Activated CD4-positive, alpha-beta T cell treated with anti-CD3 and anti-CD28 coated beads, Interleukin-2, Interleukin-6, amounts not matched to agents 100 ng/mL and 50 ng/mL, durations not matched to agents 16 hours and 8 hours (primary cell): ENCODE measurements at regions not wholly inside any gene's neighbourhood (a gene's known extent, or its start where the extent isn't known, plus 50 kb on each side); places are given as distances from the start of the nearest gene placed in this dataset.

Experiments
- DNase-seq: peaks from one replicate; pipeline ENCODE4 v3.0.0-alpha.2; 2020

GRCh38 chr15:97053635-97054034 lies 723.1 kb downstream of the NR2F2 start:
- no peak for DNase-seq

DNA sequence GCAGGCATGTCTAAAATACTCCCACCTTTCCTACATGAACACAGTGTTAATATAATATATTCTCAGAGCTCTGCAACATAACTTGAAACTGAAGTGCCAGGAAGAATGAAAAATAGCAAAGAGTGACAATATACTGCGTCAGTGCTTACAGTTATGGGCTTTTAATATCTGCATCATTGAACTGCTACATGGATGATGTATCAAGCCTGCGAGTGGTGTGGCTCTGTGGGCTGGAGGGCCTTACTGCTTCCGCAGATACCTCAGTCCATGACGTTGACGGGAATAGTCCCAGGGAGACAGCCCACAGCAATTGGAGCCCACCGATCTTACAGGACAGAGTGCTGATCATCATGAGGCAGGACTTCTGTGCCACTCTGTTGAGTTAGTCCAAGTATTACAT lies 727.0 kb downstream of the NR2F2 start:
- no peak for DNase-seq

GRCh38 chr15:97059281-97059680 lies 728.8 kb downstream of the NR2F2 start:
- DNase-seq: no peak

DNA sequence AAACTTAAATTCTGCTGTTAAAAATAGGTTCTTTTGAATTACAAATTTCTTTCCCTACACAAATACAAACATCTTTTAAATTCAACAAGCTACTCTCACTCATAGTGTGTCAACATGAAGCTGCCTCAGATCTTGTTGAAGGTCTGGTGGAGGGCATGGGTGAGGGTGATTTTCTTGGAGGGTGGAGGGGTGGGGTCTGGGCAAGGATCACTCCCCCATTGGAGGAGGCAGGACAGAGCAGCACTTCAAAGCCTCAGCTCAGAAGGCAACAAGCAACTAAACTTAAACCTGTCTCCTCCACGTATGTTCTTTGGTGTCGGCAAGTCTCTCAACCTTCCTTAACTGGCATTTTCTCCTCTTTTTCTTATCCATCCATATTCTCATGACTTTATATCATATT lies 730.9 kb downstream of the NR2F2 start:
- DNase-seq: no peak

DNA sequence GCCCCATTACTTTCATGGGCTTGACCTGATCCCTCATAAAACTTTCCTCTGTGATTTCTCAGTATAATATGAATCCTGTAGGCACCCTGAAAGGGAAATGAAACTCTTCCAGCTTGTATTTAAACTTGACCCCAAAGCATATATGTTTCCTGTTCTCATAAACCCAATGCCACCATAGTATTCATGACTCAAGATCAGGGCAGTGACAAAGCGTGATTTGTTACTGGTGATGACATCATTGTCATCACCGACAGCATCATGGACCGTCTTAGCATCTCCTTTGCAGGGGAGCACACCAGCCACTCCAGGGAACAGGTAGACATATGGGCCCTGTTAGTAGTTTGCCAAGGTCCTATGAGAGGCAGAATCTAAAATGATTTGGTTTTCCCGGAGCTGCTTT lies 741.2 kb downstream of the NR2F2 start:
- DNase-seq: no peak

DNA sequence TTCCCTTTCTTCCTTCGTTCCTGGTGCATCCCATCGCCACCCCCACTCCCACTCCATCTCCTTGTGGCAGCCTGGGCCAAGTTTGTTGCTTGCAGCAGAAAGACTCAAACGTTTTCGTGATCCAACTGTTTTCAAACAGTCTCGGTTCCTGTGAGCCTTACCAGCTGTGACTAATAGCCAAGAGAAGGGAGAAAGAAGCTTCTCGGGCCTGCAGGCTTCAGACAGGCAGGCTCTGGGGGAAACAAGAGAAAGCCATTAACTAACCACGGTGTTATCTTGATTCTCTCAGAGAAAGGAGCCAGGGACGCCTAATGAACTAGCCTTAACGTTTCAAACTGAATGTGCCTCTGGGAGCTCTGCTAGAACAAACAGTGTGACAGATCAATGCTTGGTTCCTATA lies 742.0 kb downstream of the NR2F2 start:
- no peak for DNase-seq

DNA sequence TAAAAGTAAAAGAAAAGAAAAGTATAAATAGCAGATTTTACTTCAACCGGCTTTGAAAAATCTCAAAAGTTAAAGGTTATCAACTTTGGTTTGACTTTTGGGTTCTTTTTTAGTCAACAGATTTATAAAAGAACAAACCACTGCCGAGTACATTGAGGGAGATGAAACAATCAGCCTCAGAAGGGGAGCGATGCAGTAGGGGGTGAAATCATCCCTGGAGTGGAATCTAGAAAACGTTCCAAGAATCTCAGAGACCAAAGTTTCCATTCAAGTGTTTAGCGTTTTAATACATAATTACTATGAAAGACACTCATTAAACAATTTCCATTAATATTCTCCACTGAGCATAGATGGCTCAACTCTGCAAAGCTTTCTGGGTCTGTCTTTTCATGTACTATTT lies 745.5 kb downstream of the NR2F2 start:
- no peak for DNase-seq

- DNase-seq: no peak
Observed at GRCh38 chr15:97077975-97078374, 747.5 kb downstream of the NR2F2 start.

DNA sequence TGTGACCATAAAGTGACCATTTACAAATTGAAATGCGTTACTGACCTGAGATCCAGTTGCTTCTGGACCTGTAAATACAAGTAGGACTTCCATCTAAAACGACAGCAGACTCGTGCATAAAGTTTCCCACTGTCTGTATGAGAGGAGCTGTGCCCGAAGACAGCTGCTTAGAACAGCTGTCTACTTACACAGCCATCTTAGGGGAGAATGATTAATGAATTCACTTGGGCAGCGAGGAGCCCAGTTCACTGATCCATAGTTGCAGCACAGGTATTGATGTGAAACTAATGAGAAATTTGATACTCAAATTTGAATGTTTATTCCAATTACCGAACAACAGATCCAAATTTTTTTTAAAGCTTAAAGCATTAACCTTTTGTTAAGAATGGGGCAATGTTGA lies 748.1 kb downstream of the NR2F2 start:
- DNase-seq: no peak

- no peak for DNase-seq
Observed at GRCh38 chr15:97081666-97082226, 751.2 kb downstream of the NR2F2 start.

GRCh38 chr15:97082830-97083229 lies 752.3 kb downstream of the NR2F2 start:
- no peak for DNase-seq

- no peak for DNase-seq
Observed at GRCh38 chr15:97084650-97085049, 754.1 kb downstream of the NR2F2 start.

DNA sequence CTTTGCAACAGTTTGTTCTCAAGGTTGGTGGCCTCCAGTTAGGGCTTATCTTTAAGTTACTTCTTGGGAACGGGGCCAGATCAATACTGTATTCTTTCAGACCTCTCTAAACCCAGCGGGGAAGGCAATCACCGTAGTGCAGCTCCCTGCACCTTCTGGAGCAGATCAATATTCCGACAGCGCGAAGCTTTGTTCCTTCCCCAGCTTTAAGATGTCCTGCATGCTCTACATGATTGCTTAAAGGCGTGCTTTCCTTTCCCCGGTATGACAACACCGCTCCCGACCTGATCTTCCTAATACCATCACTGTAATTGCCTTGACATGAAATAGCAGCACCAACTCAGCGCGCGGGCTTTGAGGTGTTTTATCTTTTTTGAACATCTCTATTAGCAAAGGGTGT lies 755.2 kb downstream of the NR2F2 start:
- no peak for DNase-seq

DNA sequence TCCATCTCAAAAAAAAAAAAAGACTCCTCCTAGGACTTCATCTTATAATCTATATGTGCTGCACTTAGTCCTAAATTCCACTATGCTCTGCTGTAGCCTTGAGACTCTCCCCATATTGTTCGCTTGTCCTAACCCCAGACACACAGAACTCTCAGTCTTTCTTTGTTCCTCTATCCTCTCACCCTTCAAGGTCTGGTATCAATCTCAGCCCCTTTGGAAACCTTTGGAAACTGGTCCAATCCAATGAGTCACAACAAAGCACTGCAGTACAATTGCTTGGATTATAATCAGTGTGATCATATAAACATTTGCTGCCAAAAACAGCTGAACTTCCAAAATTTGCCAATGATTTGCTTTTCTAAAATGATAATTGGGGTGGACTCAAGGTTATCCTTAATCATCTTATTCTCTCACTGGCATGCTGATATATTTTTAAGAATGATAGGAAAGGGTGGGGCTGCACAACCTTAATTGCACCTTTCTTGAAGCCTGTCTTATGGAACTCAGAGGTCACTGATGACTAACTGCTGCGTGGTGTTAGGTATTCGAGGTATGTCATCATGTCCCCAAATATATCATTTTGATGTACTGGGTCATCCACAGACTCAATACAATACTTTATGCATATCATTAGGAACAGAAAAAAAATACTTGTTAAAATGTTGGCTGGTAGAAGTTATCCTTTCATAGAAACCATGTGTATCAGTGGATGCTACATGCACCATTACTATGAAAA lies 756.7 kb downstream of the NR2F2 start:
- no peak for DNase-seq

DNA sequence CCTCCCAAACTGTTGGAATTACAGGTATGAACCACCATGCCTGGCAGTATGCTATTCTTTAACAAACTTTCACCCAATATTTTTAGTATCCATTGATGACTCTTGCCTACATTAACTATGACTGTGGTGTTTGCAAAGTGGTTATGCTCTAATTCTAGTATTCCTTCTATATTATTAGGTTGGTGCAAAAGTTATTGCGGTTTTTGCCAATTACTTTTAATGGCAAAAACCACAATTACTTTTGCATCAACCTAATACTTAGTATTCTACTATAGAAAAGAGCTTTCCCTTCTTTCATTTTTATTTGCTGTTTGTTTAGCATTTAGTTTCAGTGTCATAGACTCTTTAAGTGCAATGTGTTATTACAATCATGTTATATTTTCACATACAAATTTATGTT lies 760.6 kb downstream of the NR2F2 start:
- no peak for DNase-seq

GRCh38 chr15:97092656-97093055 lies 762.2 kb downstream of the NR2F2 start:
- DNase-seq: no peak

DNA sequence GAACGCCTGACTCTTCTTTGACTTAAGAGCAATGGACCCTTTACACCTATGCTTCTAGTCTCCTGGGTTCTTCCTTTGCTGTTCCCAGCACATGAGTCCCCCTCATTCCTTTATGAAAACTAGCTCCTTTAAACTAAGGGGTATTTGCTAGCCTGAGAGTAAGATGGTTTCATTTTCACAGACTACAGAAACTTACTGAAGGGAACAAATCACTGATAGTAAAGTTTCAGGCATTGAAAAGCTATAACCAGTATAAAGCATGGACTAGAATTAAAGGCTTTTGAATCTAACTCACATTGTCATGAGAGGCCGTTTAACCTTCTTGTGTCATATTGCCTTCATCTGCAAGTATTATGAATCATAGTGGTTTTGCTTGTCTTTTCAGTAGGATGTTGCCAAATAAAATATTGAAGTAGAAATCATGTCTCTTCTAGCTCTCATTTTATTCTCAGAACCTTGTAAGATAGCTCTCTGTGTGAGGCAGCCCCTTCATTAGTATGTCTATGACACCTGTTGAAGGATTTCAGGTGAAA lies 765.9 kb downstream of the NR2F2 start:
- DNase-seq: no peak

DNA sequence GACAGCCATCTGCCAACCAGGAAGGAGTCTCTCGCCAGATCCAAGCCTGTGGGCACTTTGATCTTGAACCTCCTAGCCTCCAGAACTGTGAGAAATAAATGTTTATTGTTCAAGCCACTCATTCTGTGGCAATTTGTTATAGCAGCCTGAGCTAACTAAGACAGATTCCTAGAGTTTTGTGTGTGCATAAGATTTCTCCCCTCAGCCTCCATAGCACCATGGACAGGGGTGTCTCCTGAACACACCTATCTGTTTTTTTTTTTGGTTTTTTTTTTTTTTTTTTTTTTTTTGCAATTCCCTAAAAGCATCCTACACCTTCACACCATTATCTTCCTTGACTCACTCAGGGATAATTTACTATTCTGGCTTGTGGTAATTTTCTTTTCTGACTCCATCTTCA lies 768.5 kb downstream of the NR2F2 start:
- DNase-seq: no peak

GRCh38 chr15:97101572-97101971 lies 771.1 kb downstream of the NR2F2 start:
- no peak for DNase-seq

DNA sequence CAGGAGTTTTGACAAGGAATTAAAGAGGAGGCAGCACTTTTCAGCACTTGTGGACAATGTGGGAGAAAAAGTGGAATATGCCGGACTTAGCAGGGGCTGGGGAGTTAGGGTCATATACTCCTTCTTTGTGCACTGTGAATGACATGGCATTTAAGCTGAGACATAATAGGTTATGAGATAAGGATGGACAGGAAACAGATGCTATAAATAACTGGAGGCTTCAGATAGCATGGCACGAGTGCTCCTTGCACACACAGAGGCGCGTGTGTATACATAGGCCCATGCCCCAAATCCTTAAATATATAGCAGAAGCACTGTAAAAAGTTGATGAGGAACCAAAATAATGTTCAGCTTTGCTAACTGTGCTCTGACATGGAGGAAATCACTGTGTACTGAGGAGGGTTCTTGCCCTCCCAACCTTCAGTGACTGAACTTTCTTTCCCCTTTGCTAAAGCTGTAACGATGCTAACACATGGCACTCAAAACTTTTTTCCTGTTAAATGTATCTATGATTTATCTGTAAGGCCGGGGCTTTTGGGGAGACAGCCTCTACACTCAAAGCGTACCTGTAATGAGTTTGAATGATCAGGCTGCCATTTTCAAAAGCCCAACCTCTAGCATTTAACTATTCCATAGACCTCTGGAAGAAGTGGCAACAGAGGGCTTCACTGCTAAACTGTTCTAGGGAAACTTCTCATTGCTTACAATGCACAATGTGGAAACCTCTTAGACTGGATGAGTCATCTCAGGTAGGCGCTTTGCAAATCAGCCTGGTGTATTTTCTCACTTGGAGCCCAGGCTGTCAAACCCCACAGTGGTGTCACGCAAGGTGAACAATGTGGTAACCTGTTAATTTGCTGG lies 784.6 kb downstream of the NR2F2 start:
- DNase-seq: no peak

GRCh38 chr15:97115761-97116070 lies 785.2 kb downstream of the NR2F2 start:
- no peak for DNase-seq

DNA sequence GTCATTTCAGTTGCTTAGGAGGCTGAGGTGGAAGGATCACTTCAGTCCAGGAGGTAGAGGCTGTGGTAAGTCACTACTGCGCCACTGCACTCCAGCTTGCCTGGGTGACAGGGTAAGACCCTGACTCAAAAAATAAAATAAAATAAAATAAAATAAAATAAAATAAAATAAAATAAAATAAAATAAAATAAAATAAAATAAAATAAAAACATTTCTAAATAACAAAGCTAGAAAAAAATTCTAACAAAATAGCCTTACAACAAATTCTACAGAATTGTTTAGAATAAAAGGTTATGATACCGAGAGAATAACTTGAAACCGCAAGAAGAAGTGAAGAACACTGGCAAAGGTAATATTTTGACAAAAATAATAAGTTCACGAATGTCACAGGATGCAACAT lies 794.3 kb downstream of the NR2F2 start:
- DNase-seq: no peak

DNA sequence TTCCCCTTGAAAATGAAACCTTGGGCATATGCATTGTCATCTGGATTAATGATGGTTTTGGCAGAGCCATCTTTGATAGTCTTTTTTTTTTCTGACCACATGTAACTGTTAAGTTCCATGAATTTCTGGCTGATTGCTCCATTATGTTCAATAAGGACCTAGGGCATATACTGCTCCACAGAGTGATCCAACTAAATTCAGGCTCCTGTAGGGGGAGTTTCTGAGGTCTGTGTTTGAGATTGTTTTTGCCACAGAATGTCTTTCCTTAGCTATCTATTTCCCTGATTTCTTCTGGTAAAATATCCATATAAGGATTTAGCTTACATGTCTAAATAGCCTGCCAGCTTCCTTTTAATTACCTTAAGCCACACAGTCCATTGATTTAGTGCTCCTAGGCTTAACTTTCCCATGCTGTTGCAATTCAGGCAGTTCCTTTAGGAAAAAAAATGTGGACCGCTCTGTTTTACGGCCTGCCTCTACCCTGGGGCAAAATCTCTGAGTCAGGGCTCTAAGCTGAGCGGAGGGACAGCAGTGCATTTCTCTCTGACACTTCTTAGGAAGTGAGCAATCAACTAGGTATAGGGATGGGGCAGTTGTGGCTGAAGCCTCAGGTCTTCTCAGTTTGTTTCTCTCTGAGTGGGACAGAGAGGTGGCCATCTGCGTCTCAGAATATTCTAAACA lies 796.2 kb downstream of the NR2F2 start:
- DNase-seq: no peak

DNA sequence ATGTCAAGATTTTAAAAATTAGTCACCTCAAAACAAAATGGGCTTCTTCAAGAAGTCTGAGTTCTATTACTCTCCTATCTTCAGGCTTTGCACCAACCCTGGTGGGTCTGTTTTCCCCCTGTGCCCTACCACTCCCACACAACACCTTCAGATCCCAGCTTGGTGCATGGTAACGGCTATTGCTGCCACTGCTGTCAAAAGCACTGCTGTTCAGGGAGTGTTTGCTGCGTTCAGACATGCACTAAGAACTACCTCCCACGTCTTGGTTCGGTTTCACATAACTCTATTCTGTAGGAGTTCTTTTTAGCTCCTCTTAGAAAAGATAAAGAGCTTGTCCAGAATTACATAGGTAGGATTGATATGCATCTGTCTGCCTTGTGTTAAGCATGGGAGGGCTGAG lies 799.2 kb downstream of the NR2F2 start:
- DNase-seq: no peak
